ENCODE measurements at regions not wholly inside any gene's neighbourhood (a gene's known extent, or its start where the extent isn't known, plus 50 kb on each side); places are given as distances from the start of the nearest gene placed in this dataset.
A peak's percentile ranks its signal among the peaks of the same experiment; 100 is the strongest.
"Not testable (repeated sequence)": the region's sequence is repeated elsewhere in the genome, so short reads cannot be mapped to it uniquely, and the experiment has no call there.

DNA sequence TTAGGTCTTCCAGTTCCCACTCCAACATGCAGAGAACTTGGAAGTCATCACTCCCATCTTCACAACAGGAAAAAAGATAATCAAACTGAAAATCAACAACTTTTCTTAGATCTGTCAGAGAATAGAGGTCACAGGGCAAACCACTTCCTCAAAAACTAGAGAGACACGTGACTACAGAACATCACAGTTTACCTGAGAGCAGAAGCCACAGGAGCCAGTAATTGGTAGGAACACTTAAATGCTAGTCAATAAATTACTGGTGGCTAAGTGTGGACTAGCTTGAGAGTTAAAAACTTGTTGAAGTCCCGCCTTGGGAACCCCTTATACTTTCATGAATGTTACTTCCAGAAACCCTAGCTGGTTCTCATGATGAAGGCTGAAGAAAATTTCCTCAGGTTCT, 81.1 kb downstream of the THSD1 start:
- WGBS (ENCODE audit: insufficient coverage, insufficient replicate concordance, low lambda C conversion rate, missing lambda C conversion rate): 0% methylated on average over 2 of the region's 2 CpGs
- H3K79me2 ChIP-seq (ENCODE audit: control insufficient read depth, insufficient read depth, low read length); H3K4me2 ChIP-seq (ENCODE audit: control insufficient read depth, insufficient read depth); POLR2A ChIA-PET; H4K20me1 ChIP-seq (ENCODE audit: control insufficient read depth, insufficient read depth); H3K27ac ChIP-seq (ENCODE audit: control insufficient read depth, insufficient read depth); SMC1A ChIA-PET (ENCODE audit: uncharacterized antibody, unreplicated experiment); H3K9me3 ChIP-seq (replicated peaks; ENCODE audit: control insufficient read depth, insufficient read depth, low read length); CTCF ChIA-PET; RAD21 ChIA-PET (ENCODE audit: unreplicated experiment); H2AFZ ChIP-seq (ENCODE audit: control insufficient read depth, low read depth, low read length); intact Hi-C loops (cut with micrococcal nuclease; ENCODE audit: unreplicated experiment); H3K9ac ChIP-seq (ENCODE audit: control insufficient read depth, insufficient read depth, low read length); H3K4me3 ChIP-seq; BruUV-seq (replicated peaks); in situ Hi-C loops (cut with MboI); H3K27me3 ChIP-seq (replicated peaks in 1 of 2; ENCODE audit: control insufficient read depth in 2 of 2, insufficient read depth in 2 of 2, low read length in 1 of 2); H3K4me1 ChIP-seq (ENCODE audit: control insufficient read depth, insufficient read depth, low read length); H3K36me3 ChIP-seq (ENCODE audit: control insufficient read depth in 2 of 2, insufficient read depth in 2 of 2, low read length in 1 of 2); DNase-seq (ENCODE audit: low read depth, low spot score); FAIRE-seq: not testable (repeated sequence)
- ATAC-seq: 0 out of 3 replicates have a peak, but pooled peaks have one; percentile 28
- TF ChIP-seq NR2F1 (conservative IDR thresholded peaks at IDR 0.05) (peak; percentile 72), RAD51 (IDR thresholded peaks at IDR 0.05) (peak; percentile 50; the same call in 1 of the 2 replicates), BHLHE40 (IDR thresholded peaks at IDR 0.05; ENCODE audit: borderline replicate concordance in 1 of 2, low read depth in 2 of 2, low read length in 1 of 2) (peak in 1 of 2 experiments; percentile 30; a peak in 1 of 4 replicates)

- RAD21 ChIA-PET (ENCODE audit: unreplicated experiment): no interaction called here
- CTCF ChIA-PET: no interaction called here
- POLR2A ChIA-PET: no interaction called here
- H3K4me2 ChIP-seq (ENCODE audit: control insufficient read depth, insufficient read depth): no peak overlapping the region
- no peak overlapping the region for H3K4me3 ChIP-seq
- no peaks in the 10 kb centered on the region for H4K20me1 ChIP-seq (ENCODE audit: control insufficient read depth, insufficient read depth)
- H3K79me2 ChIP-seq (ENCODE audit: control insufficient read depth, insufficient read depth, low read length): no peaks in the 10 kb centered on the region
- intact Hi-C loops (cut with micrococcal nuclease; ENCODE audit: unreplicated experiment) (no loop called here), in situ Hi-C loops (cut with MboI) (no loop called here)
- DNase-seq (ENCODE audit: low read depth, low spot score) (no peak), ATAC-seq (no peak), FAIRE-seq (no peak)
- no peaks in the 10 kb centered on the region for H3K36me3 ChIP-seq (ENCODE audit: control insufficient read depth in 2 of 2, insufficient read depth in 2 of 2, low read length in 1 of 2)
- no peak overlapping the region for H3K27ac ChIP-seq (ENCODE audit: control insufficient read depth, insufficient read depth)
- no peaks in the 10 kb centered on the region for H3K9me3 ChIP-seq (replicated peaks; ENCODE audit: control insufficient read depth, insufficient read depth, low read length)
- SMC1A ChIA-PET (ENCODE audit: uncharacterized antibody, unreplicated experiment): no interaction called here
- no peak for TF ChIP-seq CBFB (IDR thresholded peaks at IDR 0.05; ENCODE audit: low read depth)
- TF ChIP-seq ZNF217 (IDR thresholded peaks at IDR 0.05): no peak
- no peak overlapping the region for H2AFZ ChIP-seq (ENCODE audit: control insufficient read depth, low read depth, low read length)
- peaks cover 2% of the 10 kb centered on the region in 2 experiments; a peak in 2 of 4 replicates for H3K27me3 ChIP-seq (replicated peaks in 1 of 2; ENCODE audit: control insufficient read depth in 2 of 2, insufficient read depth in 2 of 2, low read length in 1 of 2)
- H3K9ac ChIP-seq (ENCODE audit: control insufficient read depth, insufficient read depth, low read length): no peak overlapping the region
- H3K4me1 ChIP-seq (ENCODE audit: control insufficient read depth, insufficient read depth, low read length): no peaks in the 10 kb centered on the region
- 5% methylated on average over 2 of the region's 2 CpGs for WGBS (ENCODE audit: insufficient coverage, insufficient replicate concordance, low lambda C conversion rate, missing lambda C conversion rate)
- no TSS peak for BruUV-seq (replicated peaks)
Measured at GRCh38 chr13:52319876-52320275, 86.1 kb downstream of the THSD1 start.

DNA sequence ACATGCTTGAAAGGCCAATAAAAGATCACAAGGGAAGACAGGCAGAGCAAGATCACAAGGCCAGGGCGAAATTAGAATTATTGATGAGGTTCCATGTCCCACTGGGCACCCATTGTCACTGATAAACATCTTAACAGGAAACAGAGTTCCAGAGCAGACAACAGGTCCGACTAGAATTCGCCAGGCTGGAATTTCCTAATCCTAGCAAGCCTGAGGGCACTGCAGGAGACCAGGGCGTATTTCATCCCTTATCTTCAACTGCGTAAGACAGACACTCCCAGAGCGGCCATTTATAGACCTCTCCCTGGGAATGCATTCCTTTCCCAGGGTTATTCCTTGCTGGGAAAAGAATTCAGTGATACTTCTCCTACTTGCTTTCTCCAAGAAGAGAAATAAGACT, 96.1 kb downstream of the THSD1 start:
- intact Hi-C loops (cut with micrococcal nuclease; ENCODE audit: unreplicated experiment): not testable (repeated sequence)

GRCh38 chr13:52306336-52306735, 99.6 kb downstream of the THSD1 start:
- CTCF ChIA-PET; RAD21 ChIA-PET (ENCODE audit: unreplicated experiment); BruUV-seq (replicated peaks); H3K4me3 ChIP-seq; H3K27ac ChIP-seq (ENCODE audit: control insufficient read depth, insufficient read depth); DNase-seq (ENCODE audit: low read depth, low spot score); H3K4me2 ChIP-seq (ENCODE audit: control insufficient read depth, insufficient read depth); H3K9me3 ChIP-seq (replicated peaks; ENCODE audit: control insufficient read depth, insufficient read depth, low read length); FAIRE-seq; SMC1A ChIA-PET (ENCODE audit: uncharacterized antibody, unreplicated experiment); POLR2A ChIA-PET; H3K79me2 ChIP-seq (ENCODE audit: control insufficient read depth, insufficient read depth, low read length); H3K27me3 ChIP-seq (replicated peaks in 1 of 2; ENCODE audit: control insufficient read depth in 2 of 2, insufficient read depth in 2 of 2, low read length in 1 of 2); H2AFZ ChIP-seq (ENCODE audit: control insufficient read depth, low read depth, low read length); H3K36me3 ChIP-seq (ENCODE audit: control insufficient read depth in 2 of 2, insufficient read depth in 2 of 2, low read length in 1 of 2); H3K9ac ChIP-seq (ENCODE audit: control insufficient read depth, insufficient read depth, low read length); ATAC-seq; intact Hi-C loops (cut with micrococcal nuclease; ENCODE audit: unreplicated experiment); in situ Hi-C loops (cut with MboI); H3K4me1 ChIP-seq (ENCODE audit: control insufficient read depth, insufficient read depth, low read length); H4K20me1 ChIP-seq (ENCODE audit: control insufficient read depth, insufficient read depth): not testable (repeated sequence)
- WGBS (ENCODE audit: insufficient coverage, insufficient replicate concordance, low lambda C conversion rate, missing lambda C conversion rate): no CpG with 5 or more reads among the region's 1 CpG

More for the DNA sequence above, 96.1 kb downstream of the THSD1 start:
- H3K27me3 ChIP-seq (replicated peaks in 1 of 2; ENCODE audit: control insufficient read depth in 2 of 2, insufficient read depth in 2 of 2, low read length in 1 of 2); H4K20me1 ChIP-seq (ENCODE audit: control insufficient read depth, insufficient read depth); H3K36me3 ChIP-seq (ENCODE audit: control insufficient read depth in 2 of 2, insufficient read depth in 2 of 2, low read length in 1 of 2); H3K4me1 ChIP-seq (ENCODE audit: control insufficient read depth, insufficient read depth, low read length); BruUV-seq (replicated peaks); in situ Hi-C loops (cut with MboI); H3K79me2 ChIP-seq (ENCODE audit: control insufficient read depth, insufficient read depth, low read length); H3K9me3 ChIP-seq (replicated peaks; ENCODE audit: control insufficient read depth, insufficient read depth, low read length); RAD21 ChIA-PET (ENCODE audit: unreplicated experiment); DNase-seq (ENCODE audit: low read depth, low spot score); H3K27ac ChIP-seq (ENCODE audit: control insufficient read depth, insufficient read depth); ATAC-seq; H3K4me3 ChIP-seq; FAIRE-seq; POLR2A ChIA-PET; H2AFZ ChIP-seq (ENCODE audit: control insufficient read depth, low read depth, low read length); H3K9ac ChIP-seq (ENCODE audit: control insufficient read depth, insufficient read depth, low read length); H3K4me2 ChIP-seq (ENCODE audit: control insufficient read depth, insufficient read depth); SMC1A ChIA-PET (ENCODE audit: uncharacterized antibody, unreplicated experiment): not testable (repeated sequence)
- CTCF ChIA-PET: interaction anchor here (0.6 kb wide), 1 partner anchor 106 kb away, joined by 3 read pairs; no protein-coding TSS in a partner anchor
- WGBS (ENCODE audit: insufficient coverage, insufficient replicate concordance, low lambda C conversion rate, missing lambda C conversion rate): 31% methylated on average over 5 of the region's 6 CpGs
